DMS153 (cell line): ENCODE measurements at regions not wholly inside any gene's neighbourhood (a gene's known extent, or its start where the extent isn't known, plus 50 kb on each side); places are given as distances from the start of the nearest gene placed in this dataset.
A peak's percentile ranks its signal among the peaks of the same experiment; 100 is the strongest.
"Not testable (repeated sequence)": the region's sequence is repeated elsewhere in the genome, so short reads cannot be mapped to it uniquely, and the experiment has no call there.

Source experiments
- DNase-seq: peaks from one replicate; lab custom pipeline; 2025; lab: John Stamatoyannopoulos, UW

DNA sequence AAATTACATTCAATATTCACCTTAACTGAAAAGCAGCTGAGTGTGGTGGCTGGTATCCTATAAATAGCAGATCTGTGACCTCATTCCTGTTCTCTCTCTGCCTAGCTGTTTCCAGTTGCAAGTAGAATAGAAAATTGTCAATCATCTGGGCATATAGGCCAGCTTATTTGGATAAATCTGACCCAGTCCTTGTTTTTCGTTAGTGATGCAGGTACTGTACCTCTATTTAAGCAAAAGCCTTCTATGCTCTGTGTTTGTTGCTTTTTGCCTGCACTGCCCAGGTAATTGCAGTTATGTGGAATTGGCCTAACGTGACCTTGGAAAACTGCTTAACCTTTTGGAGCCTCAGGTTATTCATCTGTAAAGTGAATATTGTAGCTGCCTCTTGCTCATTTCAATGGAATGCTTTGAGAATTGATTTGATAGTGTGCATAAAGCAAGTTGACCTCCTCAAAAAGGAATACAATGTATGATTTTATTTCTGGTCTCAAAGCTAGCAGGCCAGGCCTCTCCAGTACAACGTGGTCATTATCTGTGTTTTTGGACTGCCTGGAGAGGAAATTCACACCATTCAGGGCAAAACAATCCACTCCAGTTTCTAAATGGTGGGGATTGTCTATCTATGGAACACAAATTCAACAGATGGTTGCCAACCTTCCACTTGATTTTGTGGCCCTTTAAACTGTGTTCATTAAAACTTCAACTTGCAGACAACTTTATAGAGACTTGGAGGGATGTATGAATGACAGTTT lies 508.7 kb upstream of the CITED2 start:
- peak; percentile 35 for DNase-seq

- no peak for DNase-seq
These were observed 507.8 kb upstream of the CITED2 start for GRCh38 chr6:139882234-139882633.

DNA sequence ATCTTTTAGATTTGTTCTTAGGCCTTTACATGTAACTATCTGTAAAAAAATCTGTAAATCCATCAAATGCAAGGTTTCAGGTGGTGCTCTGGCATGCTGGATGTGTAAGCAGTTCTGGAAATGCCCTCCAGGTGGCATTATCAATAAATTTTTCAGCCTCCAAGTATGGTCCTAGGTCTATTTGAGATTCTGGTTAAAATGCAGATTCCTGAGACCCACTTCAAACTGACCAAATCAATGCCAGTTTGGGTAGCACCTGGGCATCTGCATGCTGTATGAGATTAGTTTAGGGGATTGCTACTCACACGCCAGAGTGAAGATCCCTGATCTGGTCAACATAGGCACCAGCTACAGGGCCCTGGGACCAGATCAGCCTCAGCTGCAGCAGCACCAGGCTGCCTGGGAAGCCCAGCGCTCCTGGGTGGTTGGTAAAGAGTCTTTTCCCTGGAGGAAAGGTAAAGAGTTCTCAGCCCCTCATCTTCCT lies 507.3 kb upstream of the CITED2 start:
- DNase-seq: peak; percentile 58

DNA sequence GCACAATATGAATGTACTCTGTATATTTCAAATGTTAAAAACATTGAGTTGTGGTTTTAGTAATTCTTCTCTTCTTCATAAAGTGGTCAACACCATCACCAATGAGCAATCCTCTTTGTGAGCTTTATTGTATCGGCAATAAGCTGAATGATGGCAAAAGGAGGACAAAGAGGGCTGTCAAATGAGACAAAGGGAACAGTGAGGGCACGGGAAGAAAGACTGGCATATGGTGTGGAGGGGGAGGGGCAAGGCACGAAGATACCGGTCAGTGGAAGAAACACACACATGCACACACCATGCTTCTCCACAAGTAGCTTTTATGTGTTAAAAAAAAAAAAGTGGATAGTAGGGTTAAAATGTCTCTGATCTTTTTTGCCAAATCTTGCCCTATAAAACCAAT lies 506.8 kb upstream of the CITED2 start:
- peak; percentile 60 for DNase-seq

DNA sequence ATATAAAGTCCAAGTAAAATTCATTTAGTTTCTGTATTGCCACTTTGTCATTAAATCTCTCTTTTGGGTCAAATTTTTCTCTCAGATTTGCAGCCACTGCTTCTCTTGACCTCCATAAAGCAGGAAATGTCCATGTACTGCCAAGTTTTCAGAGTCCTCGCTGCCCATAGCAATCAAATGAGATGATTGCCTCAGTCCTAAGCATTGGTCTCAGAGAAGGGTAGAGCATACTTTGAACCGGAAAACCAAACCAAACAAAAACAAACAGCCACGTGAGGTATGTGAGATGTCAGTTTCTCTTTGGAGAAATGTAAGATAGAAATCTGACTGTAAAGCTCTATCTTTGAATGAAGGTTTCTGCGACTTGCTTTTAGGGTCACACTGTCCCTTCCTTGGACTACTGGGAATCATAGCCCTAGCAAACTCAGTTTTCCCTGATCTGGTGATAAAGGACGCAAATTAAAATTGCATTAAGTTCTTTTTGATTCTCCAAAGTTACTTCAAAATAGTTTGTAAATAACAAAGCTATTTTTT lies 505.4 kb upstream of the CITED2 start:
- no peak for DNase-seq

DNA sequence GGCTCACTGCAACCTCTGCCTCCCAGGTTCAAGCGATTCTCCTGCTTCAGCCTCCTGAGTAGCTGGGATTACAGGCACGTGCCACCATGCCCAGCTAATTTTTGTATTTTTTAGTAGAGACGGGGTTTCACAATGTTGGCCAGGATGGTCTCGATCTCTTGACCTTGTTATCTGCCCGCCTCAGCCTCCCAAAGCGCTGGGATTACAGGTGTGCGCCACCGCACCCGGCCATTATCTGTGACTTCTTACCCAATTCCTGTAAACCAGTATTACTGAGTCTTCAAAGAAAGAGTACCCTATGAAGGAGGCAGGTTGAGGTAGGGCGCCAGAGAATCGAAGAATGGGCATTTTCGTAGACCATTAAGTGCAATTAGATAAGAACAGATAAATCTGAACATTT lies 504.8 kb upstream of the CITED2 start:
- DNase-seq: not testable (repeated sequence)

DNA sequence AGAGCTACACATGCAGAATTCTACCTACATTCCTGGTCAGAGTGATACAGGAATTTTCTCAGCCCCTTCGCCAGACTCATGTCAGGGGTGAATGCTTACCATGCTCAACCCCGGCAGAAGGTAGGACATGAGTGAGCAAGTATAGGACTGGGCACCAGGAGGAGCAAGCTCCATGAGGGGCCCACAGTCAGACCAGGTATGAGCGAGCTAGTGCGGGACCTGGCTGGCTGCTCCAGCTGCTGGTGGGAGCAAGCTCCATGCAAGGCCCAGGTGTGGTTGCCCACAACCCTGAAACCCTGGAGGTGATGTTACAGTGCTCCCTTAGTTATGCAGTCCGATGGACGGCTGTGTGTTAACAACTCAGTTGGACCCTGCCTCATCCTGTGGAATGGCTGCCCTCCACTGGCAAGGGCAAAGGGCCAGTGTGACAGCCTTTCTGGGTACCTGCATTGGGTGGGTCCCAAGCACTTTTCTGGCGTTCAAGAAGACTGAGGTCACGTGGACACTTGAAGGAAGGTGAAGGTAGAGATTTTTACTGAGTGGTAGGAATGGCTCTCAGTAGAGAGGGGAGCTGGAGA lies 503.5 kb upstream of the CITED2 start:
- DNase-seq: no peak

GRCh38 chr6:139872665-139873064 lies 498.2 kb upstream of the CITED2 start:
- no peak for DNase-seq

DNA sequence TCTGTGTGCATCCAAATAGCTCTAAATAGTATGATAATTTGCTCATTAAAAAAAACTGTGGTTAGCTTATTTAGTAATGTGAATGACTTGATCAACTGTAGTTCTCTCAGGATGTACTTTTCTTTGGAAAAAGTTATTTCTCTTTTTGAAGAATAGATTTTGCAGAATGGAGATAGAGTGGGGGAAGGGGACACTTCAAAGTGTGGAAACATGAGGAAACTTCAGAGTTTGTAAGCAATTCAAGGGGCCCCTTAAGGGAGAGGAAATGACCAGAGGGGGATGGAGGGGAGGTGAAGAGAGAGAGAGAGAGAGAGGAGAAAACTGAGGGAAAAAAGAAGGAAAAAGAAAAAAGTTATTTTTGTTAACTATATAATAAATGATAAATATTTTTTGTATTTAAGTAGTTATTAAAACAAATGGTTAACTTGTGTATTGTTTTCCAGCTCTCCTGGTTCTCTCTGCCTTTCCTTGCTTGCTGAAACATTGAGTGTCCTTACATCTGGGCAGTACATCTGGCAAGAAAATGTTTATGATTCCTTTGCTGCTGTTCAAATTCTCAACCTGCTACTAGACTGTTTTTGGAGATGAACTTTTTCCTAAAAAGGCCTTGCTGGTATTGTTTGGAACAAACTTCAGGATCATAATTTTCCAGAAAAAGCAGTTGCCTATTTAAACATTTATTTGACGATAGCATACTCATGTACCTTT lies 497.5 kb upstream of the CITED2 start:
- DNase-seq: no peak

GRCh38 chr6:139871165-139871710 lies 496.8 kb upstream of the CITED2 start:
- DNase-seq: no peak

DNA sequence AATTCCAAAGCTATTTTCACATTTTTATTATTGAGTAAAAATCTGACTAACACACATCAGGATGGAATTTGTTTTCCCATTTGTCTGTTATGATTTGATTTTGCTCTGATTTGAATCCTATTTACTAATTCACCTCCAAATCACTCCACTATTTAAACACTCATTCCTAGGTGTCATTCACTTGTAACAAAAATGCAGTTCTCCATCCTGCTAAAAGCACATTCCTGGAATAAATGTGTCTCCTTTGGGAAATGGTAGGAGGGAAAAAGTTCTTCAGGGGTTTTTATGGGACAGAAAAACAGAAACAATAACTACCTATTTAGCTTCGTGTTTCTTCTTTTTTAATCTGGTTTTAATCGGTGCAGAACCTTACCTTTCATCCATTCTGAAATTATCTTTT lies 494.1 kb upstream of the CITED2 start:
- DNase-seq: no peak

DNA sequence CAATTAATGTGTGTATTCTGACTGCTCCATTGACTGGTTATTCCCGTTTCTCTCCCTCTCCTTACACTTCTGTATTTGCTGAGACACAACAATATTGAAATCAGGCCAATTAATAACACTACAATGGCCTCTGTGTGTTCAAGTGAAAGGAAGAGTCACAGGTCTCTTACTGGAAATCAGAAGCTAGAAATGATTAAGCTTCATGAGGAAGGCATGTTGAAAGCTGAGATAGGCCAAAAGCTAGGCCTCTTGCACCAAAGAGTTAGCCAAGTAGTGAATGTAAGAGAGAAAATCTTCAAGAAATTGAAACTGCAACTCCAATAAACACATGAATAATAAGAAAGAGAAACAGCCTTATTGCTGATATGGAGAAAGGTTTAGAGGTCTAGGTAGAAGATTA lies 489.5 kb upstream of the CITED2 start:
- no peak for DNase-seq

DNA sequence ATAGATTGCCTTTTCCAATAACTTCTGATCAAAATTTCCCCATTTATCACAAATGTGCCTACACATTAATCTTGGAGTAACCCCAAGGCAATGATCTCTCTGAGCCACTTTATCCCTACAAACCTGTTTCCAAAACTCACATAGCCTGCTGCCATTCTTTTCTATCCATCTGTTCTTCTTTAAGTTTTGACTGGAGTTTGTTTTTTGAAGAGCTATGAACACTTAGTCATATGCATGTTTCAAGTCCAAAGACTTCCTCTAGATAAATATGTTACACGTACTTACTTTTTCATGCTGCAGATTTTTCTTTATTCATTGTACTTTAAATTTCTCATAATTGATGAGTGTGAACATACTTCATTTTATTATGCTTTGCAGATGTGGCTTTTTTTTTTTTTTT lies 488.9 kb upstream of the CITED2 start:
- DNase-seq: no peak

- DNase-seq: no peak
These were observed 487.9 kb upstream of the CITED2 start for GRCh38 chr6:139862311-139862710.

DNA sequence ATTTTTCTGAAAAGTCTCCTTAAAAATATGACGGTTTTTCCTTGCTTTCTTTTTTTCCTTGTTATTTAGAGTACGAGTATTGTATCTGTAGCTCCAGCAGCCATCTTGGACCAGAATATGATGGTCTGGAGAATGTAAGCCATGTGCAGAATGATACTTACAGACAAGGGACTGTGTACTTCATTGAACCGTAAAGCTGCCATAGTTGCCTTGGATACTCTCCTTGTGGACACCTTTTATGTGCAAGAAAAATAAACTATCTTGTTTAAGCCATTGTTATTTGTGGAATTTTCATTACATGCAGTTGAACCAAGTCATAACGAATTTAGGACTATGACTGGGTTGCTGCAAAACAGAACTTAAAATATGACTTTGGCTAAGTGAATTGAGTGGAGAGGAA lies 485.8 kb upstream of the CITED2 start:
- no peak for DNase-seq

DNA sequence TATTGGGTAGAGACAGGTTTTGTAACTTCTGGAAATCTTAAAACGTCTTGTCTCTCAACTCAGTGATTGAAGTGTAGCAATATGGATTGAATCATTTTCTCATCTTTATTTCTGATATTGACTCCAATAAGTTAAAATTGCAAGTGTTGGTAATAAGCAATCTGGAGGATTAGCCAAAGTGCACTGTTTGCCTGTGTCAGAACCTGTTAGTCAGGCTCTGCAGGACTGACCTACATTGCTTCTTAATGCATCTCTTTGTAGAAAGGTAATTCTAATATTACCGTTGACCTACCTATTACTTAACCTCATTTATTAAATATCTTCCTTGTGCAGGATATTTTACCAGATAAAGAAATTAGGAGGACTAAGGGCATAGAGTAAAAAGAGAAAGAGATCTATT lies 484.0 kb upstream of the CITED2 start:
- no peak for DNase-seq

DNA sequence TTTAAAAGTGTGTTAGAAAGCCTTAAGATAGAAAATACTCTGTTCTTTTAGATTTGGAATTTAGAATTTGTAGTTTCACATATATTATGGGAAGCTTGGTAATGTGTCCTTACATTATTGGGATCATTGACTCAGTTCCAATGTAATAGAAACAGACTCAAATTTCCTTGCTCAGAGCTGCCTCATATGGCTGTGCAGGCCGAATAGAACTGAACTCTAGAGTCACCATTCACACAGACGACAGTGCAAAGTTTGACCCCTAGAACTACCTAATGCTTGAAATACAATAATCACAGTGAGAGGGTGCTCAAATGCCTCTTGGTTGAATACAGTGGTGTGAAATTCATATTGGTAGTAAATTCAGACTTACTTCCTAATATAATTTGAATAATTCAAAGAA lies 482.7 kb upstream of the CITED2 start:
- no peak for DNase-seq

GRCh38 chr6:139856562-139856961 lies 482.1 kb upstream of the CITED2 start:
- no peak for DNase-seq

DNA sequence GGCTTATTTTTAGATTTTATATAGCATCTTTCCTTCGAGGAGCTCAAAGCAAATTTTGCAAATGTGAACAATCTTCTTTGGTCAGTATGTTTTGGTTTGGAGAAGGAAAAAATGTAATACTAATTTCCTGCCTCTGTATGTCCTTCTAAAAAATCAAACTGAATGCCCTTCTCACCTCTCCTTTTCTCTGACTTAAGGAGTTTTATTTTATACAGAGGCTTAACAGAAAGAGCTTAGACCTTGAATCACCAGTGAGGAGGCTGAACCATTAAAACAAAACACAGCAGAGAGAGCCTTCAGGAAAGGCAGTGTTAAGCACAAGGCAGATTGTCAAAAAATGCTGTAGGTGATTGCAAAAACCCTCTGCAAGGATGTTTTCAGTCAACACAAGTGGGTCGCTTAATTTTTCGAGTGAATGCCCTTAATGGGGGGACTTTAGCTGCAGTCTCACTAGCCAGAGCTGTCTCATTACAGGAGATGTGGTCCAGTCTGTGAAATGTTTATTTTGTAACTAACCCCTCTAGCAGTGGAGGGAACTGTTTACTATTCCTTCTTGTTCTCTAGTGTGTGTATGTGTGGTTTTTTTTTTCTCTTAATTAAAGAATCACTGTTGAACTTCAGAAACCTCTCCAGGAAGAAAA lies 481.3 kb upstream of the CITED2 start:
- DNase-seq: peak; percentile 12

DNA sequence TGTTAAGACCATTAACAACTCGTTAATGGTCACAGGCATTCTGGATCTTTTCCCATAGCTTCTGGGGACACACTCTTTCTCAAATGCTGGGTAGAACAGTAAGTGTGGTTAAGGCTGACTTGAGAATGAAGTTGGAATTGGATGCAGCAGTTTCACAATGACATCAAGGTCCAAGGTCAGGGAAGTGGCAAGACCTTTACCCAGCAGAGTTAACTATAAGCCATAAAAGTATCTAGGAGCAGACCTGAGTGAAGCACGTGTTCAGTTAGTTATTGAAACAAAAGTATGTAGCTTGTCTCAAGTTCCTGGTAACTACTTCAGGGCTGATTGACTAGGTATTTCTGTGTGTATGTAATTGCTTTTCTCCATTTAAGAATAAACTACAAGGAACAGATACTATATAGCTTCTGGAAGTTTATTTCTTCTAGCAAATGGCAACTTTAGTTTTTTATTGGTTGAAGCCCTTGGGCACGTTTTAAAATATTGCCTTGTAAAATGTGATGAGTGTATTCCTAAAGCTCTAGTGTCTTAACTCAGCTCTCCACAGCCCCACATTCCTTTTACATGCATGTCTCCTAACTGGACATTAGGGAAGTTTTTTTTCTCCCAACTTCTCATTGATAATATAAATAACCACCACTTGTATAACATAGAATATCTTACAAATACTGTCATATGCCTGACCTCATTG lies 479.0 kb upstream of the CITED2 start:
- no peak for DNase-seq

- DNase-seq: no peak
These were observed 478.2 kb upstream of the CITED2 start for GRCh38 chr6:139852488-139853140.
